GM12878 (cell line): ENCODE measurements at regions not wholly inside any gene's neighbourhood (a gene's known extent, or its start where the extent isn't known, plus 50 kb on each side); places are given as distances from the start of the nearest gene placed in this dataset.

Experiments used
- ATAC-seq: fragments of 200-7000 bp; cut with Tn5 transposase; 3 replicates; pipeline ENCODE4 v1.9.1; 2020; ENCODE audit warnings: mild to moderate bottlenecking, moderate library complexity
- BruUV-seq: library from RNA; stranded (reverse); fragments of 400-500 nt; replicated peaks from 2 replicates; lab custom pipeline; 2021; lab: Mats Ljungman, UMichigan
- CTCF ChIA-PET: fragments of 300-600 bp; sonication (Branson Sonifier 250); formaldehyde crosslinking; extraction: SDS; loops from one replicate; lab custom pipeline; 2021; ENCODE audit warnings: inconsistent platforms; lab: Yijun Ruan, JAX
- POLR2A ChIA-PET: fragments of 350-600 bp; formaldehyde crosslinking; extraction: SDS; loops from one replicate; lab custom pipeline; 2021; ENCODE audit warnings: inconsistent platforms; lab: Charles Lee
- RAD21 ChIA-PET: fragments of 300-600 bp; sonication (Branson Sonifier 250); formaldehyde crosslinking; loops from one replicate; lab custom pipeline; 2023; ENCODE audit warnings: antibody characterized with exemption; ENCODE audit not compliant: unreplicated experiment; lab: Charles Lee
- SMC1A ChIA-PET: fragments of 300-600 bp; sonication (Branson Sonifier 250); formaldehyde crosslinking; loops from one replicate; lab custom pipeline; 2023; ENCODE audit not compliant: unreplicated experiment, uncharacterized antibody; lab: Charles Lee
- DNase-seq: peaks from one replicate; pipeline ENCODE4 v3.0.0-alpha.2; 2011; ENCODE audit warnings: low read depth, low spot score
- FAIRE-seq: peaks from 3 replicates; lab custom pipeline; 2011; peaks lifted over from hg19 to GRCh38; lab: Jason Lieb, UNC
- H2AFZ ChIP-seq: 2 replicates; pipeline ENCODE4 v1.6.0; 2011; ENCODE audit warnings: low read depth, low read length, control low read depth; ENCODE audit not compliant: control insufficient read depth
- H3K27ac ChIP-seq: 2 replicates; pipeline ENCODE4 v1.5.1; 2011; ENCODE audit warnings: control low read depth; ENCODE audit not compliant: control insufficient read depth, insufficient read depth
- H3K27me3 ChIP-seq, 2 experiments: replicated peaks in 1 of 2; 2 replicates each; pipeline versions ENCODE4 v1.6.0 to v1.6.1; 2011; ENCODE audit warnings: low read length in 1 of 2; ENCODE audit not compliant: control insufficient read depth in 2 of 2, insufficient read depth in 2 of 2
- H3K36me3 ChIP-seq, 2 experiments: 2 replicates each; pipeline ENCODE4 v1.5.1; 2011; ENCODE audit warnings: low read length in 1 of 2; ENCODE audit not compliant: control insufficient read depth in 2 of 2, insufficient read depth in 2 of 2
- H3K4me1 ChIP-seq: 2 replicates; pipeline ENCODE4 v1.6.1; 2011; ENCODE audit warnings: mild to moderate bottlenecking, low read length, moderate library complexity, mixed read lengths; ENCODE audit not compliant: control insufficient read depth, insufficient read depth
- H3K4me2 ChIP-seq: 2 replicates; pipeline ENCODE4 v1.6.0; 2011; ENCODE audit warnings: control low read depth; ENCODE audit not compliant: control insufficient read depth, insufficient read depth
- H3K4me3 ChIP-seq: fragments of 200-600 bp; sonication (generic); 2 replicates; pipeline ENCODE4 v1.5.1; 2016
- H3K79me2 ChIP-seq: 2 replicates; pipeline ENCODE4 v1.6.0; 2011; ENCODE audit warnings: low read length; ENCODE audit not compliant: control insufficient read depth, insufficient read depth
- H3K9ac ChIP-seq: 2 replicates; pipeline ENCODE4 v1.8.0; 2011; ENCODE audit warnings: low read length, control low read depth, mixed read lengths; ENCODE audit not compliant: control insufficient read depth, insufficient read depth
- H3K9me3 ChIP-seq: replicated peaks from 3 replicates; pipeline ENCODE4 v1.5.1; 2011; ENCODE audit warnings: mild to moderate bottlenecking, low read length; ENCODE audit not compliant: control insufficient read depth, insufficient read depth
- H4K20me1 ChIP-seq: 2 replicates; pipeline ENCODE4 v1.6.0; 2011; ENCODE audit not compliant: control insufficient read depth, insufficient read depth
- BRCA1 ChIP-seq: IDR thresholded peaks from 2 replicates; pipeline ENCODE4 v1.6.1; 2011; ENCODE audit warnings: low read depth, low read length, improper control_type of control experiment
- EGR1 ChIP-seq, 2 experiments: IDR thresholded peaks; 1 replicate in 1 of 2; 2 replicates in 1 of 2; pipeline ENCODE4 v1.6.1; 2011 to 2012; ENCODE audit warnings: low read depth in 2 of 2, low read length in 2 of 2, borderline replicate concordance in 1 of 2, mild to moderate bottlenecking in 1 of 2, moderate library complexity in 1 of 2
- FOS ChIP-seq: IDR thresholded peaks from 3 replicates; pipeline ENCODE4 v1.6.1; 2011; ENCODE audit warnings: borderline replicate concordance; ENCODE audit not compliant: insufficient read length; ENCODE audit errors: extremely low read depth
- JUNB ChIP-seq: IDR thresholded peaks from 2 replicates; pipeline ENCODE4 v1.6.1; 2016; ENCODE audit warnings: antibody characterized with exemption, mild to moderate bottlenecking
- KDM1A ChIP-seq: fragments of 200-600 bp; sonication (generic); IDR thresholded peaks from 2 replicates; pipeline ENCODE4 v1.6.1; 2016; ENCODE audit warnings: borderline replicate concordance
- MYB ChIP-seq: fragments of 150-350 bp; IDR thresholded peaks from 2 replicates; pipeline ENCODE4 v1.6.1; 2014; ENCODE audit warnings: mild to moderate bottlenecking, low read depth, low read length, borderline replicate concordance
- SP1 ChIP-seq: IDR thresholded peaks from one replicate; pipeline ENCODE4 v1.6.1; 2011; ENCODE audit warnings: low read depth, low read length
- STAT3 ChIP-seq: IDR thresholded peaks from 2 replicates; pipeline ENCODE4 v1.6.1; 2011; ENCODE audit warnings: low read depth, low read length, improper control_type of control experiment
- YY1 ChIP-seq: IDR thresholded peaks from 2 replicates; pipeline ENCODE4 v1.6.1; 2011; ENCODE audit warnings: low read depth, mild to moderate bottlenecking, low read length
- ZBTB33 ChIP-seq: fragments of 450-650 bp; IDR thresholded peaks from 2 replicates; pipeline ENCODE4 v1.6.1; 2017; ENCODE audit warnings: mild to moderate bottlenecking
- WGBS: methylation state at CpG from one replicate; pipeline ENCODE4 v1.1.6; 2016; ENCODE audit warnings: low lambda C conversion rate; ENCODE audit not compliant: insufficient replicate concordance, insufficient coverage; ENCODE audit errors: missing lambda C conversion rate; 5-methylcytosine and 5-hydroxymethylcytosine counted together
- in situ Hi-C: fragments of 300-500 bp; cut with MboI; formaldehyde crosslinking; loops from 9 replicates; pipeline ENCODE4 v1.14.3; 2018; ENCODE audit warnings: mixed read lengths
- intact Hi-C: fragments of 100-400 bp; cut with micrococcal nuclease; formaldehyde crosslinking; loops from one replicate; pipeline ENCODE4 v1.14.2; 2022; ENCODE audit not compliant: unreplicated experiment

GRCh38 chr15:37616215-37616614, 318.2 kb upstream of the TMCO5A start:
- CTCF ChIA-PET, result no interaction called here
- Histone ChIP-seq H3K4me3 (no peak overlapping the region), H4K20me1 (no peaks in the 10 kb centered on the region)
- WGBS, result 0% methylated on average over 1 of the region's 1 CpG
- no peak for TF ChIP-seq KDM1A
- no peak for TF ChIP-seq STAT3
- TF ChIP-seq JUNB, result no peak
- TF ChIP-seq SP1, result no peak
- TF ChIP-seq ZBTB33, result no peak
- TF ChIP-seq EGR1 (IDR thresholded peaks at IDR 0.05; ENCODE audit: borderline replicate concordance in 1 of 2, low read depth in 2 of 2, low read length in 2 of 2), result no peak
- TF ChIP-seq BRCA1, result no peak
- TF ChIP-seq FOS, result no peak
- no peak for TF ChIP-seq MYB
- no peak for TF ChIP-seq YY1
- TF ChIP-seq, all 136 proteins: peak for 0
- Histone ChIP-seq H3K9ac (no peak overlapping the region), H2AFZ (no peak overlapping the region), H3K4me2 (no peak overlapping the region), H3K27me3 (no peaks in the 10 kb centered on the region), H3K79me2 (no peaks in the 10 kb centered on the region), H3K4me1 (no peaks in the 10 kb centered on the region), H3K27ac (no peak overlapping the region), H3K9me3 (no peaks in the 10 kb centered on the region), H3K36me3 (no peaks in the 10 kb centered on the region)
- in situ Hi-C loops, result no loop called here
- SMC1A ChIA-PET, result no interaction called here
- no TSS peak for BruUV-seq
- RAD21 ChIA-PET, result no interaction called here
- POLR2A ChIA-PET, result no interaction called here
- DNase-seq (no peak), ATAC-seq (no peak), FAIRE-seq (no peak)
- intact Hi-C loops, result no loop called here
